CD4-positive, alpha-beta T cell treated with Interleukin-2 at 100 ng/mL for 4 hours (primary cell): ENCODE measurements at regions not wholly inside any gene's neighbourhood (a gene's known extent, or its start where the extent isn't known, plus 50 kb on each side); places are given as distances from the start of the nearest gene placed in this dataset.
"Not testable (repeated sequence)": the region's sequence is repeated elsewhere in the genome, so short reads cannot be mapped to it uniquely, and the experiment has no call there.

Experiments used
- DNase-seq: peaks from one replicate; pipeline ENCODE4 v3.0.0-alpha.2; 2020; ENCODE audit warnings: low spot score

DNA sequence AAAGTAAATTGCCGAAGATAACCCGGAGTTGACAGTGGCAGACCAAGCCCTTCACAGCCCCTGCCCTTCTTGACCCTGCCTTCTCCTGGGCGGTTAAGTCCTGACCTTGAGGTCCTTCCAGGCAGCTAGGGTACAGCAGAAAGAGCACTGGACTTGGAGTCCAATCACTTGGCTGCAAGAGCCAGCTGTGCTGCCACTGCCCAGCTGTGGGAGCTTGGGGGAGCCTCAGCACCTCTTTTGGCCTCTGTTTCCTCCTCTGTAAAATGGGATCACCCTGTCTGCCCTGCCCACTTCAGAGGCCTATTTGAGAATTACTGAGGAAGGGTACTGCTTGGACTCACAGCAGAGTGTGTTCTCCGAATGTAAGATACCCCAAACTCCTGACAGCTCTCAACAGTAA is 66.2 kb upstream of the SMAD6 start:
- no peak for DNase-seq

GRCh38 chr15:66637044-66637443 is 65.0 kb upstream of the SMAD6 start:
- not testable (repeated sequence) for DNase-seq

GRCh38 chr15:66638377-66638776 is 63.7 kb upstream of the SMAD6 start:
- peak; percentile 5 for DNase-seq

GRCh38 chr15:66641485-66642315 is 60.3 kb upstream of the SMAD6 start:
- no peak for DNase-seq

- DNase-seq, result no peak
These were observed 59.5 kb upstream of the SMAD6 start for GRCh38 chr15:66642514-66642913.

DNA sequence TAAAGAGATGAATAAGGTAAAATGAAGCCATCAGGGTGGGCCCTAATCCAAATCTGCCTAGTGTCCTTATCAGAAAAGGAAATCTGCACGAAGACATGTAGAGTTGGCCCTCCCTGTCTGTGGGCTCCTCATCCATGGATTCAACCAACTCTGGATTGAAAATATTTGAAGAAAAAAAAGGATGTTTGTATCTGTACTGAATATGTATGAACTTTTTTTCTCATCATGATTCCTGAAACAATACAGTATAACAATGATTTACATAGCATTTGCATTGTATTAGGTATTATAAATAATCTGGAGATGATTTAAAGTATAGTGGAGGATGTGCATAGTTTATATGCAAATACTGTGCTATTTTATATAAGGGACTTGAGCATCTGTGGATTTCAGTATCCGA is 59.0 kb upstream of the SMAD6 start:
- DNase-seq, result no peak

GRCh38 chr15:66644000-66644787 is 57.8 kb upstream of the SMAD6 start:
- DNase-seq, result no peak

- no peak for DNase-seq
These were observed 57.2 kb upstream of the SMAD6 start for GRCh38 chr15:66644869-66645268.

DNA sequence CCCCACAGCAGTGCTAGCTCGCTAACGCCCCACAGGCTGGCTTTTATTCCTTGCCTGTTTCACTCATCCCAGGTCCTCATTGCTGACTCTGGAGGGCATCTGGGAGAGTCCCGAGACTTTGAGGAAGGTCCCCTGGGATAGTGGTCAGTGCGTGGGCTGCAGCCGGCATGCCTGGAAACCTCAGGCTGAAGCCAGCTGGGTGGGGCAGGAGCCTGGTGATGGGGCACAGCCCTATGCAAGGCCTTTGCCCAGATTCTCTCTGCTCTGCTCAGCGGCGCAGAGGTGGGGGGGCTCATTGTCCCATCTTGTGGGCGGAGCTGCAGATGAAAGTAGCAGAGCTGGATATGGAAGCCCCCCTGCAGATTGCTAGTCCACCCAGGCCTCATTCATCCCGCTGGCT is 55.7 kb upstream of the SMAD6 start:
- DNase-seq, result no peak

GRCh38 chr15:66646799-66647198 is 55.2 kb upstream of the SMAD6 start:
- no peak for DNase-seq

DNA sequence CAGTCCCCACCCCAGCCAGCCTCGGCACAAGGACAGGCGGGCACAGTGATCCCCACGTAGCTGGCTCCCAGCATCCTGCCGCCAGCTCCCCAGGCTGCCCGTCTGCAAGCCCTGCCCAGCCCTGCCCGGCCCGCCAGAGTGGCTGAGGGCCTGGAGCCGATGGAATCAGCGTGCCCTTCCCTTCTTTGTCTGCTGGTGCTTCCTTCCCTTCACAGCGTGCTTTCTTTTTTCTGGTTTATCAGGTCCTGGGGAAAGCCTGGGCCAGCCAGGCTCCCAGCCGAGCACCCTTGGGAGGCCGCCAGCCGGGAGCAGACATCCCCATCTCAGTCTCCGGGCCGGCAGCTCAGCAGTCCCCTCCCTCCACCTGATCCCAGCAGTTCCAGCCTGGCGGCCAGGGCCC is 54.7 kb upstream of the SMAD6 start:
- no peak for DNase-seq

GRCh38 chr15:66648588-66648987 is 53.4 kb upstream of the SMAD6 start:
- DNase-seq, result no peak

DNA sequence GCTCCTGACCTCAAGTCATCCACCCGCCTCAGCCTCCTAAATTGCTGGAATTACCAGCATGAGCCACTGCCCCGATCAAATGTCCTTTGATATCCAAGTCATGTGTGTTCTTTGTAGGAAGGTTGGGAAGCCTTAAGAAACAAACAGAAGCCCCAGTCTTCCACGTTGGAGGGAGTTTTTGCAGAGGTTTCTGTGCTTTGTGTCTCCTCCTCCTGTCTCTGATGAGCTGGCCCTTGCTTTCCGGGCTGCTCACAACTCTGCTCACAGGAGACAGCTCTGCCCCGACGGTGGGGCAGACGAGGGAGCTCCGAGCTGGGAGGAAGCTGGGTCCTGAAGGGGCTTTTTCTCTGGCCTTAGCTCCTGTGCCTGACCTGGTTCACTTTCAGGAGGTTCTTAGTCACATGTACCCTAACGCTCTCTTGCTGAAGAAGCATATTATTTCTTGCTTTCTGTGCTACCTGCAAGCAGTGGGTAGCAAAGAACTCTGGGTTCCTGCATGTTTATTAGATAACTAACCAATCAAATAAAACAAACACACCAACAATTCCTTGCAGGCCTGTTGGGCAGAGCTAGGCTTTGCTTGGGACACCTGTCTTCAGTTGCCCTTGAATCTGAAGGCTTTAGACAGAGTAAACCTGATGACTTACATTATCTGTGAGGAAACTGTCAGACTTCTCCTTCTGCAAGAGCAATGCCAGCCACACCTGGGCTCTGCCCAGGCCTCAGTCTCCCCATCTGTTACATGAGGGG is 52.6 kb upstream of the SMAD6 start:
- DNase-seq, result no peak

- DNase-seq, result no peak
These were observed 51.6 kb upstream of the SMAD6 start for GRCh38 chr15:66650433-66650832.

- DNase-seq, result no peak
These were observed 50.8 kb upstream of the SMAD6 start for GRCh38 chr15:66651198-66651597.

DNA sequence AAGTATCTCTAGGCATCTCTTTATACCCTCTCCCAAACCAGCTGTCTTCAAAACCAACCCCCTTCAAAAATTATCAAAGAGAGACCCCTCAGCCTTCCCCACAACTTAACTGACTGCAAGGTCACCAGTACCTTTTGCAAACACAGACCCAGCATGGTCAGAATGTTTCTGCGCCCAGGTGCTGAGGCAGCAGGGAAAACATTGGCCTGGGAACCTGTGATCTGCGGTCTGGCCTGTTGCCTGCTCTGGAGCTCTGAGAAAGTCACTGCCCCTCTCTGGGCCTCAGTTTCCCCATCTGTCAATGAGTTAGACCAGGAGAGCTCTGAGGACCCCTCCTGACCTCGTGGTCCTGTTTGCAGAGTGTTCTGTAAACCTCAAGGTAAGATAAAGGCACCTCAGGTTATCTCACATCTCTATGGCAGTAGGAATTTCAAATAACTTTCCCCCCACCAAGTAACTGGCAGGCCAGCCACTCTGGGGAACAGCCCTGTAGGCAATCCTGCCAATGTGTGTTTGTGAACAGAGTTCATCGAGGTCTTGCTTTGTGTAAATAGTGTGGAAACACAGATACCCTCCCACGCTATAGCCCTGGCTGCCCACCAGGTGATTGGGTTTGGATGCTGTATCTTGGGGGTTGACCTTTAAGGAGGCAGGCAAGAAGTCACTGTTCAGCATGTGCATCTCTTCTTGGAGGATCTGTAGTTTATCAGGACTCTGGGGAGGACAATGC is 50.0 kb upstream of the SMAD6 start:
- no peak for DNase-seq
